Stomach smooth muscle (tissue), 2 donors: ENCODE measurements at regions not wholly inside any gene's neighbourhood (a gene's known extent, or its start where the extent isn't known, plus 50 kb on each side); places are given as distances from the start of the nearest gene placed in this dataset.

ENCODE experiments used
- H3K27ac ChIP-seq: one replicate; pipeline ENCODE4 v1.7.0; 2013; ENCODE audit warnings: mild to moderate bottlenecking, low read length, inconsistent platforms
- H3K27me3 ChIP-seq, 2 donors: one replicate each; pipeline ENCODE4 v1.7.0; 2013; ENCODE audit warnings: low read length in 2 of 2; ENCODE audit not compliant: insufficient read depth in 2 of 2, control insufficient read depth in 1 of 2
- H3K36me3 ChIP-seq, 2 donors: one replicate each; pipeline ENCODE4 v1.7.0; 2013; ENCODE audit warnings: low read length in 2 of 2; ENCODE audit not compliant: control insufficient read depth in 2 of 2, insufficient read depth in 2 of 2
- H3K4me1 ChIP-seq: one replicate; pipeline ENCODE4 v1.7.0; 2013; ENCODE audit warnings: low read length; ENCODE audit not compliant: control insufficient read depth, insufficient read depth
- H3K4me3 ChIP-seq, 2 donors: one replicate each; pipeline ENCODE4 v1.7.0; 2013; ENCODE audit warnings: low read length in 2 of 2
- H3K9ac ChIP-seq, 2 donors: one replicate each; pipeline ENCODE4 v1.7.0; 2013; ENCODE audit warnings: low read length in 2 of 2, mild to moderate bottlenecking in 1 of 2
- H3K9me3 ChIP-seq, 2 donors: one replicate each; pipeline ENCODE4 v1.7.0; 2013; ENCODE audit warnings: low read length in 2 of 2; ENCODE audit not compliant: control insufficient read depth in 2 of 2
- donor health status: healthy.
- donor health status: Pancreatic carcinoma.

DNA sequence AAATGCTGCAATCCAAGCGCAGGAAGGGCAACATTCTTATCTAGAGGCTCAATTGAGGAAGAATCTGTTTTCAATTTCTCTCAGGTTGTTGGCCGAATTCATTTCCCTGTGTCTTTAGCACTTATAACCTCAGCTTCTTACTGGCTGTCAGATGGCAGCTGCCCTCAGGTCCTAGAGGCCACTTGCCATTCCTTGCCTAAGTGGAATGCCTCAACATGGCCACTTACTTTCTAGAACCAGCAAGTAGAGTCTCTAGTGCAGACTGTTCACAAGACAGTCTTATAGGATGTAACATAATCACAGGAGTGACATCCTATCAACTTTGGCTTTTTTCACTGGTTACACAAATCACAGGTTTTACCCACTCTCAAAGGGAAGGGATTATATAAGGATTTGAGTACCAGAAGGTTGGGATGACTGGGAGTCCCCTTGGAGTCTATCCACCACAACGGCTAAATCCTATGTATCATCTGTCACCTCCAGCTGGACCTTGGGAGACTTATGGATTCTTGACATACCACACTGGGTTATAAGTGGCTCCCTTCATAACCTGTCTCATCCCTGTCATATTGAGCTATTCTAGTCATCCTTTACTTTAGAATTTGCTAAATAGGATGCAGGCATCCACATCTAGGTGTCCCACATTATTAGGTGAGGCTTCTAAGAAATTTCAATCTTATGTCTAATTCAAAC is 297.9 kb upstream of the CTSO start:
- H3K27me3 ChIP-seq = no peaks in the 10 kb centered on the region
- H3K4me3 ChIP-seq = no peak overlapping the region
- no peak overlapping the region for H3K27ac ChIP-seq
- H3K36me3 ChIP-seq = no peaks in the 10 kb centered on the region
- no peak overlapping the region for H3K9ac ChIP-seq
- H3K9me3 ChIP-seq = peaks cover 0 to 5% of the 10 kb centered on the region in 2 donors
- H3K4me1 ChIP-seq = no peaks in the 10 kb centered on the region

DNA sequence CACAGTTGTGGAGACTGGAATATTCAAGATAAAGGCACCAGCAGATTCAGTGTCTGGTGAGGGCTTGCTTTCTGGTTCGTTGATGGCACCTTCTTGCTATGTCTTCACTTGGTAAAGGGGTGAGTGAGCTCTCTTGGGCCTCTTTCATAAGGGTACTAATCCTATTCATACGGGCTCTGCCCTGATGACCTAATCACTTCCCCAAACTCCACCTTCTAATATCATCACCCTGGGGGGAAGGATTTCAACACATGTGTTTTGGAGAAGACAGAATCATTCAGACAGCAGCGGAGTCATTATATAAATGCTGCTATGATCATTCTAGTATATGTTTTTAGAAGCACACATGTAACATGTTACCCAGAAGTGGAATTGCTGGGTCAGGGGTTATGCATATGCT is 295.3 kb upstream of the CTSO start:
- Histone ChIP-seq H3K9ac (no peak overlapping the region), H3K4me3 (no peak overlapping the region), H3K9me3 (peaks cover 0 to 5% of the 10 kb centered on the region in 2 donors), H3K27ac (no peak overlapping the region), H3K4me1 (no peaks in the 10 kb centered on the region), H3K27me3 (no peaks in the 10 kb centered on the region), H3K36me3 (no peaks in the 10 kb centered on the region)

GRCh38 chr4:156247470-156247869 is 293.8 kb upstream of the CTSO start:
- no peak overlapping the region for H3K9ac ChIP-seq
- no peaks in the 10 kb centered on the region for H3K4me1 ChIP-seq
- H3K9me3 ChIP-seq = peaks cover 0 to 5% of the 10 kb centered on the region in 2 donors
- H3K36me3 ChIP-seq = no peaks in the 10 kb centered on the region
- no peaks in the 10 kb centered on the region for H3K27me3 ChIP-seq
- no peak overlapping the region for H3K27ac ChIP-seq
- no peak overlapping the region for H3K4me3 ChIP-seq

- Histone ChIP-seq H3K9me3 (no peaks in the 10 kb centered on the region), H3K9ac (no peak overlapping the region), H3K36me3 (no peaks in the 10 kb centered on the region), H3K27ac (no peak overlapping the region), H3K4me1 (no peaks in the 10 kb centered on the region), H3K4me3 (no peak overlapping the region), H3K27me3 (no peaks in the 10 kb centered on the region)
Observed at GRCh38 chr4:156243015-156243414, 289.3 kb upstream of the CTSO start.

DNA sequence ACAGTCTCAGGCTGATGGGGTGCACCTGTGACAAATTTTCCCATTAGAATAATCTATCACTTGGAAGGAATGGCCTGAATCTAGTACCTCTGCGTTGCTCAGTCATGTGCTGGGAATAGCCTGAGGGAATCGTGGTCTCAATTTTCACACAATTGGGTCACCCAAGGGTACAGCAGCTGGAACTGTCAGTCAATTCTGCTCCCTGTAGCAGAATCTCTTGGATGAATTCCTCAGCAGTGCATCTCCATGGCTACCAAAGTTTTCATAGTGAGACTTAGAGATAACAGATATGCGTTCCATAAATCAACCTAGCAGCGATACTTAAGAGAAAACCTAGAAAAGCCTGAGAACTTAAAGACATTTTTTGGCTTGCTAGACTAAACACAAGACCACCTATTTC is 288.7 kb upstream of the CTSO start:
- H3K9me3 ChIP-seq = no peaks in the 10 kb centered on the region
- no peaks in the 10 kb centered on the region for H3K27me3 ChIP-seq

DNA sequence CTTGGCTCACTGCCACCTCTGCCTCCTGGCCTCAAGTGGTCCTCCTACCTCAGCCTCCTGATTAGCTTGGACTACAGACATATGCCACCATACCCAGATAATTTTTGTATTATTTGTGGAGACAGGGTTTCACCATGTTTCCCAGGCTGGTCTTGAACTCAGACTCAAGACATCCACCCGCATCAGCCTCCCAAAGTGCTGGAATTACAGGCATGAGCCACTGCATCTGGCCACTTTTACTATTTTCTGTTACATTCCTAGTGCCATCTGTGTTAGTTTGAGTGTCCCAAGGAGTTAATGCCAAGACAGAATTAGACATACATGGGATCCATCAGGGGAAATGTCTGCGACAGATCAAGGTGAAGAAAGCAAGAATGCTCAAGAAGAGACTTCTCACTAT is 288.2 kb upstream of the CTSO start:
- Histone ChIP-seq H3K27me3 (no peaks in the 10 kb centered on the region), H3K9me3 (no peaks in the 10 kb centered on the region), H3K4me3 (no peak overlapping the region), H3K4me1 (no peaks in the 10 kb centered on the region), H3K36me3 (no peaks in the 10 kb centered on the region), H3K9ac (no peak overlapping the region), H3K27ac (no peak overlapping the region)

More for the DNA sequence above, 288.7 kb upstream of the CTSO start:
- no peak overlapping the region for H3K27ac ChIP-seq
- no peaks in the 10 kb centered on the region for H3K4me1 ChIP-seq
- H3K36me3 ChIP-seq = no peaks in the 10 kb centered on the region
- H3K4me3 ChIP-seq = no peak overlapping the region
- no peak overlapping the region for H3K9ac ChIP-seq

DNA sequence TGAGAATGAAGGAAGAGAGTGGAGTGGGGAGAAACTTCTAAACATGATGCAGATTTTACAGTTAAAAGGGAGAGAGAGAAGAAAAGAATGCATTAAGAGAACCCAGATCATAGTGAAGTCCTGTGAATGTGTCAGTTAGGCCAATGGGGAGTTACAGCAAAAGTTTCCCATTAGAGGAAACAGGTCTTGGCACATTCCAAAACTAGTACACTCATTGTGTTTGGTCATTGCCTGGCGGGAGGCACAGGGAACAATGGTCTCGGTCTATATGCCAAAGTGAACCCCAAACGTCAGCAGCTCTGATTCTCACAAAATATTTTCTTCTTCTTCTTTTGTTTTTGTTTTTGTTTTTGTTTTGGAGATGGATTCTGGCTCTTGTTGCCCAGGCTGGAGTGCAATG is 284.5 kb upstream of the CTSO start:
- H3K27me3 ChIP-seq = no peaks in the 10 kb centered on the region
- no peaks in the 10 kb centered on the region for H3K9me3 ChIP-seq
- no peaks in the 10 kb centered on the region for H3K4me1 ChIP-seq
- no peak overlapping the region for H3K4me3 ChIP-seq
- H3K9ac ChIP-seq = no peak overlapping the region
- H3K27ac ChIP-seq = no peak overlapping the region
- no peaks in the 10 kb centered on the region for H3K36me3 ChIP-seq

DNA sequence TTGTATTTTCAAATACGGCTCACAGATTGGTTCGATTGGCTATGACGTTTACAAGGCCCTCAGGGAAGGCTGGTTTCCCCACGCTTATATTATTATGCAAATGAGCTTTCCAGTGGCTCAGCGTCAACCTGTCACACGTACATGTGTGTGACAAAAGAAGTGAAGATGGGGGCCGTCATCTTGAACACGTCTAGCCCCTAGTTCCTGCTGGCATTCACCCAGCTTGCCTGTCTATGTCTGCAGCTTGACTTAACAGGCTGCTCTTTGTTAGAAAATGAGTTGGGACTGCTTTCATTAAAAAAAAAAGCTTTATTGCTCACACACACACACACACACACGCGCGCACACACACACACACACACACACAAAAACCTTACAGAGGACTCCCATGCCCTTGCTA is 283.6 kb upstream of the CTSO start:
- no peak overlapping the region for H3K9ac ChIP-seq
- no peaks in the 10 kb centered on the region for H3K9me3 ChIP-seq
- H3K27ac ChIP-seq = no peak overlapping the region
- no peaks in the 10 kb centered on the region for H3K4me1 ChIP-seq
- H3K4me3 ChIP-seq = no peak overlapping the region
- H3K27me3 ChIP-seq = no peaks in the 10 kb centered on the region
- H3K36me3 ChIP-seq = no peaks in the 10 kb centered on the region

DNA sequence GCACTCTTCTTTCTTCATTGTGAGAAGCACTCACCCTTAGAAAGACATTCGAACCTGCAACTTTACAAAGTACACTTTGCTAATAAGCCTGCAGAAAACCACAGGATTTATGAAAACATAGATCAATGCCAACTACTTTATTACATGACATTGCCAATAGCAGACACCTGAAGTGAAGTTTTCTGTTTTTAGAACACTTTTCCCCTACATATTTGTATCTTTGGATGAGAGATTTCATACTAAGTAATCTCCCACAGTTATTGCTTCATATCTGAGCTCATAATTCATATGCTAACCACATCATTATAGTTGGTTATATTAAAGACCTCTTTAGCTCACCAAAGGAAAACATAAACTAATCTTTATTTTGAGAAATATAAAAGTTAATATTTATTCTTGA is 276.5 kb upstream of the CTSO start:
- no peaks in the 10 kb centered on the region for H3K4me1 ChIP-seq
- H3K36me3 ChIP-seq = no peaks in the 10 kb centered on the region
- no peaks in the 10 kb centered on the region for H3K9me3 ChIP-seq
- no peak overlapping the region for H3K4me3 ChIP-seq
- no peaks in the 10 kb centered on the region for H3K27me3 ChIP-seq
- no peak overlapping the region for H3K27ac ChIP-seq
- H3K9ac ChIP-seq = no peak overlapping the region

DNA sequence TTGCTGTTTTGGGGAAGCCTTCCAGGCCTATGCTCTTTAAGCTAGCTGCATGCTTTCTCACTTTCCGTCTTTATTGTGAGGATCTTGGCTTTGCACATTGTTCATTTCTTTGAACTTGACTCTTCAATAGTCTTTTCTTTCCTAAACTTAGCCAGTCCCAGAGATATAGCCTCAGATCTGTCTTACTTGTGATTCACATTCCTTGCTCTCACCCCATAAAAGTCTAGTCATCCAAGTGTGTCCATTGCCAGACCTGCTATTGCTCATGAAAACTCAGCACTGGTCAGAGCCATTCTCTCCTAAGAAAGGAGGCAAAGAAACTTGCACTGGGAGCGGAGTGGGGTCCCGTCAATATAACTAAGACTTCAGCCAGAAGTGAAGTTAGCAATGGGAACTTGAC is 275.0 kb upstream of the CTSO start:
- H3K27ac ChIP-seq = no peak overlapping the region
- H3K9ac ChIP-seq = no peak overlapping the region
- H3K27me3 ChIP-seq = no peaks in the 10 kb centered on the region
- no peaks in the 10 kb centered on the region for H3K9me3 ChIP-seq
- no peaks in the 10 kb centered on the region for H3K36me3 ChIP-seq
- H3K4me3 ChIP-seq = no peak overlapping the region
- no peaks in the 10 kb centered on the region for H3K4me1 ChIP-seq

GRCh38 chr4:156227321-156227720 is 273.7 kb upstream of the CTSO start:
- no peaks in the 10 kb centered on the region for H3K27me3 ChIP-seq
- H3K4me3 ChIP-seq = no peak overlapping the region
- H3K27ac ChIP-seq = no peak overlapping the region
- H3K36me3 ChIP-seq = no peaks in the 10 kb centered on the region
- no peak overlapping the region for H3K9ac ChIP-seq
- H3K9me3 ChIP-seq = no peaks in the 10 kb centered on the region
- no peaks in the 10 kb centered on the region for H3K4me1 ChIP-seq
